ENCODE measurements at regions not wholly inside any gene's neighbourhood (a gene's known extent, or its start where the extent isn't known, plus 50 kb on each side); places are given as distances from the start of the nearest gene placed in this dataset.

DNA sequence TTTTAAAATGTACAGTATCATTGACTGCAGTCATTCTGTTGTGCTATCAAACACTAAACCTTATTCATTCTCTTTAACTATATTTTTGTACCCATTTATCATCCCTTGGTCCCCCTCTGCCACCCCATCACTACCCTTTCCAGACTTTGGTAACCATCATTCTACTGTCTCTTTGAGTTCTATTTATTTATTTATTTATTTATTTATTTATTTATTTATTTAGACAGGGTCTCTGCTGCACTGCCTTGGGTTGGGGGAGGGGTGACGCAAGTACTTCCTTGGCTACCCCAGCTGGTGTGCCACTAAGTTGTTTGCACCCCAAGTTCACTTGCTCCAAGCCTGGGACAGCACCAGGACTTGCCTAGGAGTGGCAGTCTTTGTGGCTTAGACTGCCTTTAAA is 427.8 kb upstream of the NOVA1 start:
- TF ChIP-seq EZH2 (IDR thresholded peaks at IDR 0.05) (no peak), POLR2AphosphoS5 (IDR thresholded peaks at IDR 0.05; ENCODE audit: borderline replicate concordance, low read depth, low read length) (no peak), FOXP2 (optimal IDR thresholded peaks at IDR 0.05; ENCODE audit: control extremely low read depth, extremely low read length, insufficient read depth) (no peak)
